ENCODE measurements at regions not wholly inside any gene's neighbourhood (a gene's known extent, or its start where the extent isn't known, plus 50 kb on each side); places are given as distances from the start of the nearest gene placed in this dataset.

DNA sequence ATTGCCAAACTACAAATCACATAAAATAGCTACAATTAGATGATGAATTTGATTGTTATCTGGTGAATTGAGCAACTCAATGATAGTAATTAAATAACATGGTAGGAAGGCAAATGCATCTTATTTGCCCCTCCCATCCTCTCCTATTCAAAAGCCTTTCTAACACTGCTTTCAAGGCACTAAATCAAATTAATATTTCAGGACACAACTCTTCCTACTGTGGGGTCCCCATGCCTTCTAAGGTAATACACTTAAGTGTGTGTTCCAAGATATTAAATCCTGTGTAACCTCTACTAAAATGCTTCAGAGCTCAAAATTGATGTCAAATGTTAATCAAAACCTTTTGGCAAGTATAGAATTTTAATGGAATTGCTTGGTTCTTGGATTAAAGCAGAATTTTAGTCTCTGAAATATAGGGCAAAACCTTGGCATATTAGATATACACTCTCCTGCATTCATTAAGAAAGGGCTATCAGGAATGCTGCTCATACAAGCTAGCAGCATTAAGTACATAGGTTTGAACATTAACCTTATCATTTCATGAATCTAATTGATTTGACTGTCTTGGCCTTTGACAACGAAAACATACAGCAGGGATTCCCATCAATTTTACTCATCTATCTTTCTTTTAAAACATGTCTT is 371.8 kb upstream of the GALNTL6 start:
- Mint-ChIP-seq H3K27me3 (ENCODE audit: low read depth) (peaks cover 4% of the 10 kb centered on the region), H3K4me1 (ENCODE audit: low read depth) (peaks cover 3% of the 10 kb centered on the region), H3K36me3 (ENCODE audit: low read depth) (no peaks in the 10 kb centered on the region), H3K4me3 (ENCODE audit: unreplicated experiment) (no peak overlapping the region), H3K9me3 (ENCODE audit: low read depth) (no peaks in the 10 kb centered on the region), H3K27ac (ENCODE audit: unreplicated experiment) (no peak overlapping the region)
- no peak for TF ChIP-seq CTCF (IDR thresholded peaks at IDR 0.05)
- no peak for DNase-seq (ENCODE audit: low spot score)

- Mint-ChIP-seq H3K4me3 (ENCODE audit: unreplicated experiment) (no peak overlapping the region), H3K36me3 (ENCODE audit: low read depth) (no peaks in the 10 kb centered on the region)
- DNase-seq (ENCODE audit: low spot score) = no peak
These were observed 379.5 kb upstream of the GALNTL6 start for GRCh38 chr4:171433674-171434073.

DNA sequence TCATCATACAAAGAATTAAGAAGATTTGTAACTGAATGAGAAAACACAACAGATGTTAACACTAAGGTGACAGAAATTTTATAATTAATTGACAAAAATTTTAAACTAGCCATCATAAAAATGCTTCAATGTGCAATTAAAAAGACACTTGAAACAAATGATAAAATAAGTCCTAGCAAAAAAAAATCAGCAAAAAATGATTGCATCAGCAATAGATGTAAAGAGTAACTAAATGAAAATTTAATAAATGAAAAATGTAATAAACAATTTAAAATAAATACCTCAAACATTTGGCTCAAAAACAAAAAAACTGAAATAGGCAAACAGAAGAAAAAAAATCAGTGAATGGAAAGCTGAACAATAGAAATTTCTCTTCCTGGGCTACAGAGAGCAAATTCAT is 380.7 kb upstream of the GALNTL6 start:
- no peak overlapping the region for H3K27ac Mint-ChIP-seq (ENCODE audit: unreplicated experiment)
- H3K36me3 Mint-ChIP-seq (ENCODE audit: low read depth) = no peaks in the 10 kb centered on the region
- no peaks in the 10 kb centered on the region for H3K4me1 Mint-ChIP-seq (ENCODE audit: low read depth)
- H3K27me3 Mint-ChIP-seq (ENCODE audit: low read depth) = peaks cover 4% of the 10 kb centered on the region
- no peak overlapping the region for H3K4me3 Mint-ChIP-seq (ENCODE audit: unreplicated experiment)
- no peaks in the 10 kb centered on the region for H3K9me3 Mint-ChIP-seq (ENCODE audit: low read depth)
- DNase-seq (ENCODE audit: low spot score) = no peak
- TF ChIP-seq CTCF (IDR thresholded peaks at IDR 0.05) = no peak

More at GRCh38 chr4:171433674-171434073, 379.5 kb upstream of the GALNTL6 start:
- no peaks in the 10 kb centered on the region for H3K4me1 Mint-ChIP-seq (ENCODE audit: low read depth)
- H3K27ac Mint-ChIP-seq (ENCODE audit: unreplicated experiment) = no peak overlapping the region
- H3K27me3 Mint-ChIP-seq (ENCODE audit: low read depth) = no peaks in the 10 kb centered on the region
- TF ChIP-seq CTCF (IDR thresholded peaks at IDR 0.05) = no peak
- H3K9me3 Mint-ChIP-seq (ENCODE audit: low read depth) = no peaks in the 10 kb centered on the region

GRCh38 chr4:171430495-171430894 is 382.7 kb upstream of the GALNTL6 start:
- TF ChIP-seq CTCF (IDR thresholded peaks at IDR 0.05) = no peak
- no peak for DNase-seq (ENCODE audit: low spot score)
- Mint-ChIP-seq H3K9me3 (ENCODE audit: low read depth) (no peaks in the 10 kb centered on the region), H3K4me1 (ENCODE audit: low read depth) (no peaks in the 10 kb centered on the region), H3K4me3 (ENCODE audit: unreplicated experiment) (no peak overlapping the region), H3K27ac (ENCODE audit: unreplicated experiment) (no peak overlapping the region), H3K27me3 (ENCODE audit: low read depth) (peaks cover 5% of the 10 kb centered on the region), H3K36me3 (ENCODE audit: low read depth) (no peaks in the 10 kb centered on the region)

GRCh38 chr4:171397175-171397574 is 416.0 kb upstream of the GALNTL6 start:
- Mint-ChIP-seq H3K4me1 (ENCODE audit: low read depth) (no peaks in the 10 kb centered on the region), H3K4me3 (ENCODE audit: unreplicated experiment) (no peak overlapping the region), H3K36me3 (ENCODE audit: low read depth) (no peaks in the 10 kb centered on the region), H3K27ac (ENCODE audit: unreplicated experiment) (no peak overlapping the region), H3K27me3 (ENCODE audit: low read depth) (no peaks in the 10 kb centered on the region), H3K9me3 (ENCODE audit: low read depth) (peaks cover 3% of the 10 kb centered on the region)
- TF ChIP-seq CTCF (IDR thresholded peaks at IDR 0.05) = no peak
- DNase-seq (ENCODE audit: low spot score) = no peak

Measured in chondrocyte (in vitro differentiated cells).